Lower leg skin (tissue), 4 donors: ENCODE measurements at regions not wholly inside any gene's neighbourhood (a gene's known extent, or its start where the extent isn't known, plus 50 kb on each side); places are given as distances from the start of the nearest gene placed in this dataset.

Experiments
- DNase-seq, 2 donors: peaks; one replicate each; pipeline ENCODE4 v3.0.0-alpha.2; 2019; ENCODE audit warnings: low spot score in 2 of 2
- H3K4me3 ChIP-seq: fragments of 200-600 bp; sonication (generic); 2 replicates; pipeline ENCODE4 v1.5.1; 2017; ENCODE audit warnings: mild to moderate bottlenecking, low read depth; ENCODE audit not compliant: poor library complexity, severe bottlenecking
- POLR2A ChIP-seq, 2 donors: fragments of 450-650 bp; IDR thresholded peaks; one replicate each; pipeline ENCODE4 v1.6.1; 2016 to 2017; ENCODE audit warnings: antibody characterized with exemption in 2 of 2, mild to moderate bottlenecking in 1 of 2, moderate library complexity in 1 of 2
- WGBS, 2 donors: methylation state at CpG; one replicate each; pipeline ENCODE4 v1.1.5; 2018; 5-methylcytosine and 5-hydroxymethylcytosine counted together
- intact Hi-C: fragments of 100-400 bp; cut with DNase I; formaldehyde crosslinking; loops from one replicate; pipeline ENCODE4 v1.15.0; 2023; ENCODE audit warnings: low total_unique reads
- TF ChIP-seq, protein P1 (sequence below), 3 donors: fragments of 450-650 bp; IDR thresholded peaks; one replicate each; pipeline ENCODE4 v1.5.1; 2016; ENCODE audit warnings: antibody characterized with exemption in 3 of 3, mild to moderate bottlenecking in 3 of 3, moderate library complexity in 2 of 3

DNA sequence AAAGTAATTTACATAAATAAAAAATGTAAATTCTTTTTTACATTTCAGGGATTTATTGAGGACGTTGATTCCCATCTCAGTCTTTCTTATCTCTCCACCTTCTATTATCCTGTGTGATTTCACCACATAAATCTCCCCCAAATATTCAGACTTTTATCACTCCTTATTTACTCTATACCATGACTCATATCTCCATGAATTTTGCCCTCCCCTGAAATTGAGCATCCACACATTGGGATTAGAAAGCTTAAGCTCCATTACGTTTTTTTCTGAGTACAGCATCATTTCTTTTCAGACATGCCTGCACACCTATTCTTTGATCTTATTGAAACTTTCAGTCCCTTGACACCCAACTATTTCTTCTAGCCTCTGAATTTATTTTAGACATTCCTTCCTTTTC lies 111.2 kb downstream of the IFI44 start:
- intact Hi-C loops: no loop called here

DNA sequence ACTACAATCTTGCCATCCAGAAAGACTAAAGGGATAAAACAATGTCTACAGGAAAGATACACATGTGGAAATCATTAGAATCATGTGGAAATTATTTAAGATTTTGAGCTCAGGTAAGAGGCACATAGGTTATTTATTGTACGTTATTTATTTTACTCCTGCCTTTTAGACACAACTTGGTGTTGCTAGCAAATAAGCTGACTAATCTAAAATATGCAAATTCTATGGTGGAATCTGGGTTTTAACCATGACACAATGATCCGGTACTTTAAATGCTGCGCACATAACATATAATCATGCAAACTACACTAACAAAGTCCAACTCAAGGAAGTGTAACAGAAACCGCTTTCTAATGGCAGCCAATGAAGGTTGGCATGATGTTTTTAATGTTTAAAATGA lies 112.5 kb downstream of the IFI44 start:
- no peak overlapping the region for H3K4me3 ChIP-seq
- no peak for TF ChIP-seq POLR2A (IDR thresholded peaks at IDR 0.05)
- TF ChIP-seq, protein P1, sequence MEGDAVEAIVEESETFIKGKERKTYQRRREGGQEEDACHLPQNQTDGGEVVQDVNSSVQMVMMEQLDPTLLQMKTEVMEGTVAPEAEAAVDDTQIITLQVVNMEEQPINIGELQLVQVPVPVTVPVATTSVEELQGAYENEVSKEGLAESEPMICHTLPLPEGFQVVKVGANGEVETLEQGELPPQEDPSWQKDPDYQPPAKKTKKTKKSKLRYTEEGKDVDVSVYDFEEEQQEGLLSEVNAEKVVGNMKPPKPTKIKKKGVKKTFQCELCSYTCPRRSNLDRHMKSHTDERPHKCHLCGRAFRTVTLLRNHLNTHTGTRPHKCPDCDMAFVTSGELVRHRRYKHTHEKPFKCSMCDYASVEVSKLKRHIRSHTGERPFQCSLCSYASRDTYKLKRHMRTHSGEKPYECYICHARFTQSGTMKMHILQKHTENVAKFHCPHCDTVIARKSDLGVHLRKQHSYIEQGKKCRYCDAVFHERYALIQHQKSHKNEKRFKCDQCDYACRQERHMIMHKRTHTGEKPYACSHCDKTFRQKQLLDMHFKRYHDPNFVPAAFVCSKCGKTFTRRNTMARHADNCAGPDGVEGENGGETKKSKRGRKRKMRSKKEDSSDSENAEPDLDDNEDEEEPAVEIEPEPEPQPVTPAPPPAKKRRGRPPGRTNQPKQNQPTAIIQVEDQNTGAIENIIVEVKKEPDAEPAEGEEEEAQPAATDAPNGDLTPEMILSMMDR (IDR thresholded peaks at IDR 0.05): no peak
- DNase-seq: no peak
- 81 to 87% methylated on average over 4 of the region's 4 CpGs for WGBS, 2 donors
- intact Hi-C loops: no loop called here

More for the DNA sequence above, 111.2 kb downstream of the IFI44 start:
- DNase-seq: no peak
- 53 to 61% methylated on average over 2 of the region's 2 CpGs for WGBS, 2 donors
- no peak overlapping the region for H3K4me3 ChIP-seq
- TF ChIP-seq, protein P1 (IDR thresholded peaks at IDR 0.05): no peak

DNA sequence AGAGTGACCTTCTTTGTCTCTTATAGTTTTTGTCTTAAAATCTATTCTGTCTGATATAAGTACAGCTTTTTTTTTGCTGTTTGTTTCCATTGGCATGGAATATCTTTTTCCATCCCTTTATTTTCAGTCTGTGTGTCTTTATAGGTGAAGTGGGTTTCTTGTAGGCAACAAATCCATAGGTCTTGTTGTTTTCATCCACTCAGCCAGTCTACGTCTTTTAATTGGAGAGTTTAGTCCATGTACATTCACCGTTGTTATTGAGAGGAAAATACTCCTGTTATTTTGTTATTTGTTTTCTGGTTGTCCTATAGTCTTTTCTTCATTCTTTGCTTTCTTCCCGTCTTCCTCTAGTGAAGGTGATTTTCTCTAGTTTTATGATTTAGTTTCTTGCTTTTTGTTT lies 115.9 kb downstream of the IFI44 start:
- WGBS, 2 donors: 93 to 96% methylated on average over 3 of the region's 3 CpGs
- no peak overlapping the region for H3K4me3 ChIP-seq
- DNase-seq: no peak
- no peak for TF ChIP-seq POLR2A (IDR thresholded peaks at IDR 0.05)
- TF ChIP-seq, protein P1 (IDR thresholded peaks at IDR 0.05): no peak
- intact Hi-C loops: no loop called here

DNA sequence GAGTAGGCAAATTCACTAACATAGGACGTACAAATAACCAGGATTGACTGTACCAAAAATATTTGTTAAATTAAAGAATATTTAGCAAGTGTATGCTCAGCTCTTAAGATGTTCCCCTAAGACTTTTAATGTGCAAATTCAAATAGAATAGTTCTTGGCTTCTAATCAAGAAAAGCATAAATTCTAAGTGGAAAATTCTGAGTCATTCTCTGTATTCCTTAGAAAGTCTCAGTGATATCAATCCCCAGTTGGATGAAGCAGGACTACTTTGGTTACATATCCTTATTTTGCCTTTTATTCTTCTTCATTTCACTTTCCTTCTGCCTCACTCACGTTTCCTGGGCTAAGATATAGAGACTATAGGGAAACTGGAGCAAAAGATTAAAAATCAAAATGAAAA lies 130.2 kb downstream of the IFI44 start:
- no peak overlapping the region for H3K4me3 ChIP-seq
- DNase-seq: no peak
- intact Hi-C loops: no loop called here

DNA sequence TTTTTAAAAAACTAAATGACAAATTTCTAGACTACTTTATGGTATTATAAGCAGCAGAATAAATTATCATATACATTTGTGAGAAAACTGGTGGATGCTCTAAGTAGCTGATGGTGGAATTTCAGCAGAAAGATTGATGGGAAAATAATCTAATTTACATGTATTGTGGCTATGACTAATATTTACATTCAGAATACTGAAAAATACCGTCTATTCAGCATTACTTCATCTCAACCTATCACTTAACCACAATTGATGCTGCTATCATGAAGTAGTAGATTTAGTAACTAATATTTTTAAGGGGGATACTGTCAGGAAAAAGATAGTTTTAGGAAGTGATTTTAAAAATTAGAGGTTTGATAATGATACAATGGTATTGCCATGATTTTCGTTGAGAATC lies 137.9 kb downstream of the IFI44 start:
- TF ChIP-seq POLR2A (IDR thresholded peaks at IDR 0.05): no peak
- TF ChIP-seq, protein P1 (IDR thresholded peaks at IDR 0.05): no peak
- no peak overlapping the region for H3K4me3 ChIP-seq
- intact Hi-C loops: no loop called here
- no peak for DNase-seq
- 60 to 66% methylated on average over 2 of the region's 2 CpGs for WGBS, 2 donors

More for the DNA sequence above, 130.2 kb downstream of the IFI44 start:
- TF ChIP-seq, protein P1 (IDR thresholded peaks at IDR 0.05): no peak
- TF ChIP-seq POLR2A (IDR thresholded peaks at IDR 0.05): no peak
- WGBS, 2 donors: 56 to 59% methylated on average over 2 of the region's 2 CpGs

DNA sequence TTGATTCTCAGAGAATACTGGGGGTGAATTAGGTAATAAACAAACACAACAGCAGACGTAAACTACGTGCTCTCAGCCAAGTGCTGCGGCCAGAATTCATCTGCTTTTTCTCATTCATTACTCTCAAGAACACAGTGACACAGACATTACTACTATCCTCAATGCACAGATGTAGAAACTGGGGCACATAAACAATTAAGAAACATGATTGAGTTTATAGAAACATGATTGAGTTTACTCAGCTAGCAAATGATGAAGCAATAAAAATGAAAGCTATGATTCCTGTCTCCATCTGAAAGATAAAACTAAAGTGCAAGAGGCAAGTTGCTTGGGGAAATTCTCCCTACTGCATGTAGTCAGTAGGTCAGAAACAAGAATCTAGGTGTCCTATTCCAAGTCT lies 140.5 kb downstream of the IFI44 start:
- 83% methylated on average over 3 of the region's 3 CpGs for WGBS, 2 donors
- intact Hi-C loops: no loop called here
- no peak for DNase-seq
- TF ChIP-seq, protein P1 (IDR thresholded peaks at IDR 0.05): no peak
- no peak for TF ChIP-seq POLR2A (IDR thresholded peaks at IDR 0.05)
- no peak overlapping the region for H3K4me3 ChIP-seq
